SK-MEL-5 (cell line): ENCODE measurements at regions not wholly inside any gene's neighbourhood (a gene's known extent, or its start where the extent isn't known, plus 50 kb on each side); places are given as distances from the start of the nearest gene placed in this dataset.

Source experiments
- DNase-seq: peaks from one replicate; pipeline ENCODE4 v3.0.0-alpha.2; 2016; ENCODE audit warnings: low read depth, low spot score
- in situ Hi-C: cut with HindIII; loops from 2 replicates; pipeline ENCODE4 v1.10.0; 2016; ENCODE audit warnings: low sequenced_read_pairs, high pct_unique_total_duplicates, low pct_unique_long_range_greater_than_20kb

DNA sequence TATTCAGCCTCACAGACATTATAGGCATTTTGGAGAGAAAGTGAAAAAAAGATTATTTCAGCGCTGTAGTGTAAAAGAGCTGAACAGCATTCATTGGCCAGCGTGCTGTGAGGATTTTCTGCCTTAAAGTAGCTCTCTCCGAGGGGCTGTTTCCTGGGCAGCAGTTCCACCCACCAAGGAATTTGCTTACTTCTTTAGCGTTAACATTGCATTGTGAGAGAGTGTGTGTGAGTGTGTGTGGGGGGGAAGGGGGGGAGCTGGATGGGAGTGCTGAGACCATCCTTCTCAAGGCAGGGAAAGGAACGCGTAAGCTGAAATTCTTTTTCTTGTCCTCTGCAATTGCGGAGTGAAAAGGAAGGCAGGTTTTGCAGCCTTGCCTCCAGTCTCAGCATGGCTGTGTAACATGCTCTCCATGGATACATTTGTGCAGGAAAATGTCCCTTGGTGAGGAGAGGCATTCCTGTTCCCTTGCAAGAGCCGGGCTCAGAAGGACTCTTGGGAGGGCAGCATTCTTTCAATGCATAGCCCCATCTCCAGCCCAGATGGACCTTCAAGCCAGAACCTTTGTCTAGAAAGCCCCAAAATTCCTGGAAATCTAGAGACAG, 159.9 kb upstream of the NAV2 start:
- DNase-seq = no peak
- in situ Hi-C loops = no loop called here

DNA sequence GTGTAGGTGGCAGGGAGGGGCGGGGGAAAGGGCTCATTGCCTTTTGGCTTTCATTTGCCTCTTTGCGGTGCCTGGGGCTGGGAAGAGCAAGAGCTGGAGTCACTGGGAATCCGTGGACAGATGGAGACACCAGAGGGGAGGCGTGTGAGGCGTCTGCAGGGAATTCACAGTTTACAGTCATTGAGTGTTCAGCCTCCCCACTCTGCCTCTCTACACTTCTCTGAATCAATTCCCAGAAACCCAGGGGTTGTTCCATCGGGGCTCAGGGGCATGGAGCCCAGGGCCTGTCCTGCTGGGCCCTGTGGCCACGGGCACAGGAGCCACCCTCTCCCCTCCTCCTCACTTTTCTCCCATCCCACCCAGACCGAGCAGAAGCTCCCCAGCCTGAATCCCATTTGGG, 160.5 kb upstream of the NAV2 start:
- DNase-seq = no peak
- in situ Hi-C loops = no loop called here

DNA sequence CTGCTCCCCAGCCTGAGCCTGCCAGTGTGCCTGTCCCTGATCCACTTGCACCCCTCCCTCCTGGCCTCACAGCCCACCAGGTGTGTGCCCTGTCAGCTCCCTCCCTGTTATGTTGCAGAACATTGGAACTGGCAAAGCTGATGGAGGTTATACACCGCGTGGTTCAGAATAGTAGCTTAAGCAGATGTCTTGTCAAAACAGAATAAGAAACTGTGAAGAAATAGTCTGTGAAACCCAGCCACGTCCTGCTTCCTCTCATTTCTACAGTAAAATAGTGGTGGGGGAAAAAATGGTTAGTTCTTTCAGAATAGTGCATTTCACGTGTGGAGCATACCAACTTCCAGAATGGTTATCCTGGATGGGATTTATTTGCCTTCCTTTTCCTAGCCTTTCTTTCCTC, 161.2 kb upstream of the NAV2 start:
- DNase-seq = no peak
- in situ Hi-C loops = no loop called here

DNA sequence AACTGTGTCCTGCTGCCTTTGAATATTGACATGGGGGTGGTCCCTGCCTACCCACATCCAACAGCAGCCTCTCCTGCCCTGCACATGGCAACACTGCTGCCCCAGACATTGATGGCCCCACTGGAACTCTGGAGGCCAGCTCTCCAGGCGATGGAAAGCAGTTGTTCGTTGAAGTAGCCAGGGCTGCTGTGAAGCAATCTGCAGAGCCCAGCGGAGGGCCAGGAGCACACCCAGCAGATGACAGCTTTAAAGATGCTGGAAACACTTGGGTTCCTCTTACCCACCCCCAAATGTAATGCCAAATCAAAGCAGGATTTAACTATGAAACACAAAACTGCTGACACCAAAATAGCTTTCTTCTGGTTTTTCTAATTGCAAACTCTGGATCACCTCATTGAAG, 165.6 kb upstream of the NAV2 start:
- in situ Hi-C loops = no loop called here
- no peak for DNase-seq

DNA sequence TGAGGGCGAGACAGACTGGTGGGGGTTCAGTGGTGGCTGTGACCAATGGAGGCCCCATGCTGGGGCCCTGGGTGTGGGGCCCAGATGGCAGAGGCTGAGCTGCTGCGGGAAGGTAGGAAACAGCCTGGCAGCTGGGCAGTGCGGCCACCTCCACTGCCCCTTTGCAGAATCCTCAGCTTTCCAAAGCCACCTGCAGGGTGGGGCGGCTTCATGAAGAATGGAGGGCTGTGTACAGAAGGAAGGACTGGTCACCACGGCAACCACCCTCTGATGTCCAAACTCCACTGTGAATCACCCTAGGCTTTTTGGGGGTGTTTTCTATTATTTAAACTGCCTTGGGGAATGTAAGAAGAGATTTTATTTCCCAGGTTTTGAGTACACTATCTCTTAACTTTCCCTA, 166.3 kb upstream of the NAV2 start:
- in situ Hi-C loops = no loop called here
- no peak for DNase-seq

DNA sequence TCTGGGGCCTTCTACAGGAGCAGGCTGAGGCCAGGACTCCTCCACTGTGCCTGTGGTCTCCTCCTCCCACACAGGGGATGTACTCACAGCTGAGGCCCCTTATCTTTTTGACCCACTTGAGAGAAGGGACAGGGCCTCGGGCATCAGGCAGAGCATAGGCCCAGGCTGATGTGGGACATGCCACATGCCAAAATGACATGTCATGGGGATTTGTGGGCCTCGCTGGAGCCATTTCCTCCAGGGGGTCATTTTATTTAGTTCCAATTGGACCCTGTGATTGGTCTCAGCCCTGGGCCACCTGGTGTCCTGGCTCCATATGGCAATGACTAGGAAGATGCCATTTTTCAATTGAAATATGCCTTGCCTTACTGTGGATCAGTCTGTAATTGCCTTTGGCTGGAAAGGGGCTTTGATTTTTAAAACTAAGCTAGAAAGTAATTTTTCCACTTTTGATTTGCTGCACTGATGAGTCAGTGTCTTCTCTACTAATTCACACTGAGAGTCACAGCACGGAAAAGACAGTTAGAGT, 171.1 kb upstream of the NAV2 start:
- no peak for DNase-seq
- in situ Hi-C loops = no loop called here

DNA sequence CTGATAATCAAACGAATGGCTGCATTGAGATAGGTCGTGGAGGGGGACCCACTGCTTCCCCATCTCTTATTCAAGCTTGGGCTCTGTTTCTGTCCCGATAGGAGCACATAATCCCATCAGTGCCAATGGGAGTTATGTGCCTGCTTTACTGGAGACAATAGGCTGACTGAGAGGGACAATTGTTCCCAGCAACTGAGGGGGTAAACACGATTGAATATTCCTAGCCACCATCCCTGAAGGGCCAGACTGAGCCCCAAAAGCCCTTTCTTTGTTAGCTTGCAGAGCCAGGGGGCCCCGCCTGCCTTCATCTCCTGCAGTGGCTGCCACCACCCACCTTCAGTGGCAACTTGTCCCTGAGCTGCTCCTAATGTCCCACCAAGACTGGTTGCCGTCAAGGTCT, 172.8 kb upstream of the NAV2 start:
- no peak for DNase-seq
- in situ Hi-C loops = no loop called here

DNA sequence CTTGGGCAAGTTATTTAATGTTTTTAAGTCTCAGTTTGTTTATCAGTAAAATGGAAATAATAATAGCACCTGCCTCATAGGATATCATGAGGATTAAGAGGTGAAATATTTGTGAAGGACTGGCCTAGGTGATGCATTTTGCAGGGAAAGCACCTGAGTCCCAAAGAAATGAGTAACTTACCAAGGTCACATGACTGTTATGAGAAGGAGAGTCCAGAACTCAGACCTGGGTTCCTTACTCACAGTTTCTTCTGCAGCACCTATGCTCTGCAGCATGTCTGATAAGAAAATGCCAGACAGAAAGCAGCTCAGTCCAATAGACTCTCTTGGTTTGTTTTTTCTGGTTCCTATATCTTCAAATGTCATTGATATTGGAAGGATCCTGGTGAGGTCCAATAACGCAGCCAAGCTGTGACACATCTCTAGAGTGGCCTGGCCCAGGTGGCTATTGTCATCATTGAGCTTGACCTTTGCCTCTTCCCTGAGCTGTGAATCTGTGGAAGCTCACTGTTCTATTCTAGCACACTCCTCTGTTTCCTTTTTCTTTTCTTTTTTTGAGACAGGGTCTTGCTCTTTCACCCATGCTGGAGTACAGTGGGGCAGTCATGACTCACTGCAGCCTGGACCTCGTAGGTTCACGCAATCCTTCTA, 174.7 kb upstream of the NAV2 start:
- in situ Hi-C loops = no loop called here

DNA sequence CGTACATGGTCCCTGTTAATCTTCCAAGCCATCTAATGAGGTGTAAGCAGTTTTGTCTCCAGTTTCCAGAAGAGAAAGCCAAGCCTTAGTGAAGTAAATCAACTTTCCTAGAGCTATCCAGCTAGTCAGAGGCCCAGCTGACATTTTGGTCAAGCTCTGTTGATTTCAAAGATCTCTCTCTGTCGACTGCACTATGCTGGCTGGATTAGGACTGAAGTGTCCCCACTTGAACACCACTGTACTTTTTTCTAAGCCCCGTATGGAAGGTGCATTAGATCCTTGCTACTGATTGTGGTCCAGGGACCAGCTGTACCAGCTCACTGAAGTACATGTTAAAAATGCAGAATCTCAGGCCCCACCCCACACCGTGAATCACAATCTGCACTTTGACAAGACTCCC, 176.5 kb upstream of the NAV2 start:
- no peak for DNase-seq
- in situ Hi-C loops = no loop called here

More for the DNA sequence above, 174.7 kb upstream of the NAV2 start:
- no peak for DNase-seq

DNA sequence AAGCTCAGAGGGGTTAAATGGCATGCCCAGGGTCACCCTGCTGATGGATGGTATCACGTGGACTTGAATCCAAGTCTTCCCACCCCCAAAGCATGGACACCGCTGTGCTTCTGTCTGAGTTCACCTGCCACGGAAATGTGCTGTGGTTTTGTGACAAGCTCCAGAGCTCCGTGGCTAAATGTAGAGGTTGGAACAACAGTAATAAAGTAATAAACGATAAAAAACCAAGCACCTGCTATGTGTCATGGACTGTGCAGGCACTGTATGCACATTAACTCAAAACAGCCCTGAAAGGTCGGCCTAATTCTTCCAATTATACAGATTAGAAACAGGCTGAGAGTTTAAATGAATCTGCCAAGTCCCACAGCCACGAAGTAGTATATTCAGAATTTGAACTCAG, 182.1 kb upstream of the NAV2 start:
- in situ Hi-C loops = no loop called here

DNA sequence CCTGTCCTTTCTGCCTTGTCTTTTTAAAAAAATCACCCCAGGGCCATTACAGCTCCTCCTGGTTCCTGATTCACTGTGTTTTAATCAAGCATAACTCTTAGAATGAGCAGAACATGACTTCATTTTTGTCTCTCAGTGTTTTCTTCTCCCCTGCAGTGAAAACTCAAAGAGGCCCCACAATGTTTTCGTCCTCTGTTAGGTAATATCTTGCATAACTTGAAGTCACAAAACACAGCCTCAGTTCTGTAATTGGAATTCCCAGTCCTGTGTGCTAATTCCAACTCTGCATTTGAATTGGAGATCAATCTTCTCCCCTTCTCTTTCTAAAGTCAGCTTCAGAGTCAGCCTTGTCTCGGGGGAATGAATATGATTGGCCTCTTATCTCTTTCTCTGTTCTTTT, 186.5 kb upstream of the NAV2 start:
- in situ Hi-C loops = no loop called here
- no peak for DNase-seq

More for the DNA sequence above, 182.1 kb upstream of the NAV2 start:
- no peak for DNase-seq

DNA sequence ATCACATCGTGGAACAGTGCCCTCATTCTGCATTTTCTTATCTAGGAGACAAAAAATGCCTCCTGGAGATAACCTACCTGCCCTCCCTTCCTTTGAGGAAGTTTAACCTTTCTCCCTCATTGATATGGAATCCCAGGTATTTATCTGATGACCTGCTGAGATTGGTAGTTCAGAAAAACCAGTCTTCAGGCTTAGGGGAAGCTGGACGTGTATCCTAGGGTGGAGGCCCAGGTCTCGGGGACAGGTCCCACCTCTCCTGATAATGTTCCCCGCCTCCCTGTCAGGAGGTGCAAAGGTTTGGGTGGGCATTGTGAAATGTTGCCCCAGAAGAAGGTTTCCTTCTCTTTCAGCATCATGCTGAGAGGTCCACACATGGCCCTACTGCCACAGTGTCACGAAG, 186.9 kb upstream of the NAV2 start:
- in situ Hi-C loops = no loop called here

DNA sequence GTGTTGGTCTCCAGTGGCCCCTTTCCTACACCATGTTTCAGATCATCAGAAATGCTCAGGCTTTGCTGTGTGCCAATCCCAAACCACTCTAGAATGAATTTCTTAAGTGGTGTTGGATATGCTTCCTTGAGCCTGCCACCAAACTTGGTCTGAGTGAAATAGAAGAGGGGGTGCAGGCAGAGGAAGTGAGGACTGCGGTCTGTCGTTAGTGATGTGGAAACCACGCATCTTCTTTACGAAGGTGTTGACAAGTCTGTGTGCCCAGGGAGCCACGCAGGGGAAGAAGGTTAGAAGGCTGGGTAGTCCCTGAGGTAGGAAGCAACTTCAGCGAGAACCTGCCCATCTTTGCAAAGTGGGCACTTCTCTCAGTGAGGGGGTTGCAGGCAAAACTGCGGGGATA, 187.4 kb upstream of the NAV2 start:
- no peak for DNase-seq
- in situ Hi-C loops = no loop called here

More for the DNA sequence above, 186.9 kb upstream of the NAV2 start:
- no peak for DNase-seq

DNA sequence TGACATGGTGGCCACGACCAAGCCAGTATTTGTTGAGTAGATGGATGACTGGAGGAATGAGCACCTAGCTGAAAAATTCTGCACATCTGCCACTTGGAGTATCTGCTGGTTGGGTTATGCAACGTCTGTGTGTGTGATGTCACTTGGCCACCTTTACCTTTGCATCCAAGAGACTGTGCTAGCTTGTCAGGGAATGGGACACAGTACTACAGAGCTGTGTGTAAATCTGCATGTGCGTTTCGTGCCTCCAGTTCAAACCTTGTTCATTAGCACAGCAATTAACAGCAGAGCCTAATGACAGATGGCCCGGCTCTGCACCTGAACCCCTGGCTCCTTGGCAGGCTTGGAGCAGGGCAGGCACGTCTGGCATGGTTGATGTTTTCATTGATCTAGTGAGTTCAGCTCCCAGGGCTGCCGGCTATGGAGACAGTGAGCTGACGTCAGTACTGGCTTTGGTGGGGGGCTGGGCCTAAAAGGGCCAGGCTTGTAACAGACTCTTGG, 188.4 kb upstream of the NAV2 start:
- in situ Hi-C loops = no loop called here
- DNase-seq = no peak

DNA sequence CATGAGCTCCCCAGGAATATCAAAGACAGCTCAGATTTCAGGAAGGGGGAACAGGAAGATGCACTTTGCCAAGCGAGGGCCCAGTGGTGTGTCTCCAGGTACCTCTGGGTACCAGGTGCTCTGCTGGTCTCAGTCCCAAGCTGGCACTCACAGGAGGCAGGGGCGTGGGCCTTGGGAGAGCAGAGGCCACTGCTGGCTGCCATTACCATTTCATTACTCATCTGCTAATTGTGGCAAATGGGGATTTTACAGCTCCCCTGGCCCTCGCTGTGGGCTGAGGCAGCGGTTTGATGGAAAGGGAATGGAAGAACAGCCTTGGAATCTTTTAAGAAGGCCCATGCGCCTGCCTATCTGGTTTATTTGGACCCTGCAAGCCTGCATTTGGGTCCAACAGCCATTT, 192.0 kb upstream of the NAV2 start:
- no peak for DNase-seq
- in situ Hi-C loops = no loop called here

DNA sequence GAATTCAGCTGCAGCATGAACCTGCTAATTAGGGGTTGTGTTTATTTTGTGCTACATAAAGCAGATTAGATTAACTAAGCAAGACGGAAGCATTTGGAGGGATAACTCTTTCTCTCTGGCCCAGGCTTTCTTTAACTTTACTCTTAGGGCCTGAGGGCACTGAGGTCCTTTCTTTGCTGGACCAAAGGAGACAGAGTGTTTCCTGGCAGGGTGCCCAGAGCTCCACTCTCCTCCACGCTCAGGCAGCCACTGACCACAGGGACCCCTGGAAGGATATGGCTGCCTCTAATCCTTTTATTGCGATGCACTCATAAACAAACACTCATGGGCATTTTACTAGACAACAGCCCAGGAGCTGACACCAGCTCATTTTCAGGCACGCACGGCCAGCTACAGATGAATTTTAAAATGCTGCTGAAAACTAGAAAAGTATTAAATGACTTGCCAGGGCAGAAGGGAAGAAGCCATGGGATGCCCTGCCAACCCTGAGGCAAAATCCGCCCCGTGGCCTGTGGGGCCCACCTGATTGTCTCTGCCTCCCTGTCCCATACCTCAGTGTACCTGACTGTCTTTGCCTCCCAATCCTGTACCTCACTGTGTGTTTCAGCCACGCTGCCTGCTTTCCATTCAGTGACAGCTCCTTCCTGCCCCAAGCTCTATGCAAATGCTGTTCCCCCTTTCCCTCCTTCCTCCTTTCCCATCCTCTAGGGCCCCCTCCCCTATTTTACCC, 192.6 kb upstream of the NAV2 start:
- in situ Hi-C loops = no loop called here
- DNase-seq = no peak

DNA sequence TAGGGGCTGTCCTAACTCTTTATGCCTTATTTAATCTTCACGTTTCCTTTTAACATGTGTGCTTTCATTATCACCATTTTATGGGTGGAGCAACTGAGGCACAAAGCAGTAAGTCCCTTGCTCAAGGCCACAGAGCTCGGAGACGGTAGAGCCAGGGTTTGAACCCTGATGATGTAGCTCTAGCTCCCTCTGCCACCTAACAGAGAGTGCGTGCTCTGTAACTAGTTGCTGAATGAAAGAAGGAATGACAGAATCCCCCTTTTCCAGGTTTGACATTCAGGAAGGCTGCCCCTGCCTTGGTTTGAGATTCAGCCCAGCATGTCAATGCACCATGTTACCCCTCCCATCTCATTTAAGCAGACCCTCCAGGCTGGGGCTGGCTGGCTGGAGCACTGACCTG, 193.3 kb upstream of the NAV2 start:
- DNase-seq = no peak
- in situ Hi-C loops = no loop called here

DNA sequence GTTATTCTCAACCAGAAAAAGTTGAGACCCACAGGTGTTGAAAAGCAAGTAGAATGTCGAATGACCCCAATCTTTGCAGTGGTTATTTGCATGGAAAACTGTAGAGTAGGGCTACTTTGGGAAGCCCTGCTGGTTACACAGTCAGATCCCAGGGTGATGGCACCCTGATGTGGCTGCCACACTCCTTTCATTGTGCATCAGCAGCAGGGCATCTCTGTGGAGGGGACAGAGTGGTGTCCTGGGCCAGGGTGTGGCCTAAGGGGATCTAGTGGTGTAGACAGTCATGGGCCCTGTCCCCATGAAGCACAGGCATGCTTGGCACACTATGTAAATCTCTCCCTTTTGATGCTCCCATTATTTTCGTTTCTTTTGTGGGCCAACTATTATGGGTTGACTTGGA, 199.4 kb upstream of the NAV2 start:
- no peak for DNase-seq
- in situ Hi-C loops = no loop called here

DNA sequence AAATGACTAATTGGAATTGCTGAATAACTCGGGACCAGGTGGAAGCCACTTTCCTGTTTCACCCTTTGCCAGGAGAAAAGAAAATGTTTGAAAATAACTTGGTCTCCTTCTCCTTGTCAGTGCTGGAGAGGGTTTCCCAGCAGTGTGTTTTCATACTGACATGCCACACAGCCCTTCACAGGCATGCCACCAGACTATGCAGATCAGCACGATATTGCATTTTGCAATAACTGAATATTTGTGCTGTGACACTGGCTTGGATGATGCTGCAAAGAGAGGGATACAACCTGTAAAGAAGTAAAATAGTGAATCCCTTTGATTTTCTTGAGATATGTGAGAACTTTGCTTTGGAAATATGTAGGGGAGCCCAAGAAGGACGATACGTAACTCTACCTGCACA, 200.0 kb upstream of the NAV2 start:
- in situ Hi-C loops = no loop called here
- no peak for DNase-seq
